HEK293 (cell line): ENCODE measurements at regions not wholly inside any gene's neighbourhood (a gene's known extent, or its start where the extent isn't known, plus 50 kb on each side); places are given as distances from the start of the nearest gene placed in this dataset.
A peak's percentile ranks its signal among the peaks of the same experiment; 100 is the strongest.

Experiments used
- CTCF ChIA-PET: fragments of 350-600 bp; formaldehyde crosslinking; extraction: SDS; loops from one replicate; lab custom pipeline; 2021; ENCODE audit warnings: antibody characterized with exemption; lab: Yijun Ruan, JAX
- POLR2A ChIA-PET: fragments of 300-600 bp; formaldehyde crosslinking; extraction: SDS; loops from one replicate; lab custom pipeline; 2020; ENCODE audit warnings: antibody characterized with exemption, inconsistent platforms; lab: Yijun Ruan, JAX
- H3K27ac ChIP-seq: fragments of 200-500 bp; sonication (Bioruptor generic); 2 replicates; pipeline ENCODE4 v1.5.1; 2014; ENCODE audit warnings: low read depth, low read length, control low read depth, inconsistent platforms; ENCODE audit errors: extremely low read depth
- H3K36me3 ChIP-seq, 2 experiments: fragments of 200-500 bp in 1 of 2; sonication (Bioruptor generic) in 1 of 2; 1 replicate in 1 of 2; 2 replicates in 1 of 2; pipeline ENCODE4 v1.5.1; 2014 to 2017; ENCODE audit warnings: inconsistent platforms in 2 of 2, low read length in 2 of 2; ENCODE audit not compliant: control insufficient read depth in 2 of 2, insufficient read depth in 1 of 2
- H3K4me1 ChIP-seq: fragments of 200-500 bp; sonication (Bioruptor generic); 2 replicates; pipeline ENCODE4 v1.5.1; 2014; ENCODE audit warnings: mild to moderate bottlenecking, low read length, inconsistent platforms; ENCODE audit not compliant: control insufficient read depth, insufficient read depth
- H3K4me3 ChIP-seq: 2 replicates; pipeline ENCODE4 v1.5.1; 2011; ENCODE audit warnings: low read depth, mild to moderate bottlenecking, control low read depth, low read length, moderate library complexity
- H3K9me3 ChIP-seq: fragments of 200-500 bp; sonication (Bioruptor generic); 2 replicates; pipeline ENCODE4 v1.5.1; 2014; ENCODE audit warnings: low read depth, low read length, inconsistent platforms; ENCODE audit not compliant: control insufficient read depth, insufficient read depth
- EGR2 ChIP-seq: fragments of 450-650 bp; formaldehyde crosslinking; IDR thresholded peaks from 2 replicates; pipeline ENCODE4 v1.5.1; 2016; ENCODE audit warnings: low read depth, missing biosample characterization, missing genetic modification characterization
- GFI1B ChIP-seq: fragments of 450-650 bp; formaldehyde crosslinking; IDR thresholded peaks from 2 replicates; pipeline ENCODE4 v1.5.1; 2016; ENCODE audit warnings: missing biosample characterization, missing genetic modification characterization
- INSM2 ChIP-seq: fragments of 450-650 bp; formaldehyde crosslinking; IDR thresholded peaks from 2 replicates; pipeline ENCODE4 v1.5.1; 2016; ENCODE audit warnings: missing biosample characterization, missing genetic modification characterization
- KLF1 ChIP-seq: fragments of 450-650 bp; formaldehyde crosslinking; IDR thresholded peaks from 2 replicates; pipeline ENCODE4 v1.5.1; 2016; ENCODE audit warnings: missing biosample characterization, missing genetic modification characterization
- MEIS1 ChIP-seq: sonication (generic); formaldehyde crosslinking; IDR thresholded peaks from 2 replicates; pipeline ENCODE4 v1.8.1; 2022; ENCODE audit warnings: missing genetic modification reagents, mild to moderate bottlenecking, borderline replicate concordance
- SCRT2 ChIP-seq: fragments of 450-650 bp; formaldehyde crosslinking; IDR thresholded peaks from 2 replicates; pipeline ENCODE4 v1.5.1; 2016; ENCODE audit warnings: missing biosample characterization, missing genetic modification characterization
- ZBTB11 ChIP-seq: fragments of 450-650 bp; formaldehyde crosslinking; conservative IDR thresholded peaks from 2 replicates; pipeline ENCODE4 v1.5.1; 2016; ENCODE audit warnings: low read depth, missing biosample characterization, missing genetic modification characterization
- ZNF184 ChIP-seq: fragments of 450-650 bp; IDR thresholded peaks from 2 replicates; pipeline ENCODE4 v1.5.1; 2018; ENCODE audit warnings: missing biosample characterization, mild to moderate bottlenecking, missing genetic modification characterization
- ZNF202 ChIP-seq: fragments of 450-650 bp; formaldehyde crosslinking; IDR thresholded peaks from 2 replicates; pipeline ENCODE4 v1.5.1; 2016; ENCODE audit warnings: missing biosample characterization, missing genetic modification characterization, borderline replicate concordance
- ZNF23 ChIP-seq: fragments of 450-650 bp; formaldehyde crosslinking; IDR thresholded peaks from 2 replicates; pipeline ENCODE4 v1.5.1; 2016; ENCODE audit warnings: missing biosample characterization, missing genetic modification characterization, borderline replicate concordance
- ZNF239 ChIP-seq: fragments of 450-650 bp; formaldehyde crosslinking; IDR thresholded peaks from 2 replicates; pipeline ENCODE4 v1.5.1; 2016; ENCODE audit warnings: missing biosample characterization, missing genetic modification characterization
- ZNF266 ChIP-seq: fragments of 450-650 bp; formaldehyde crosslinking; IDR thresholded peaks from 2 replicates; pipeline ENCODE4 v1.5.1; 2016; ENCODE audit warnings: missing biosample characterization, missing genetic modification characterization, low read depth
- ZNF324 ChIP-seq: fragments of 450-650 bp; formaldehyde crosslinking; IDR thresholded peaks from 2 replicates; pipeline ENCODE4 v1.5.1; 2016; ENCODE audit warnings: missing biosample characterization, missing genetic modification characterization
- ZNF398 ChIP-seq: fragments of 450-650 bp; formaldehyde crosslinking; IDR thresholded peaks from 2 replicates; pipeline ENCODE4 v1.5.1; 2017; ENCODE audit warnings: missing biosample characterization, missing genetic modification characterization
- ZNF423 ChIP-seq: fragments of 450-650 bp; formaldehyde crosslinking; IDR thresholded peaks from 2 replicates; pipeline ENCODE4 v1.5.1; 2016; ENCODE audit warnings: missing biosample characterization, missing genetic modification characterization
- ZNF510 ChIP-seq: fragments of 450-650 bp; formaldehyde crosslinking; IDR thresholded peaks from 2 replicates; pipeline ENCODE4 v1.5.1; 2018; ENCODE audit warnings: mild to moderate bottlenecking, missing genetic modification characterization, missing biosample characterization; ENCODE audit not compliant: insufficient replicate concordance
- ZNF629 ChIP-seq: fragments of 450-650 bp; formaldehyde crosslinking; IDR thresholded peaks from 2 replicates; pipeline ENCODE4 v1.5.1; 2017; ENCODE audit warnings: missing biosample characterization, missing genetic modification characterization
- TF ChIP-seq, protein P1 (sequence below): fragments of 450-650 bp; formaldehyde crosslinking; IDR thresholded peaks from 2 replicates; pipeline ENCODE4 v1.5.1; 2016; ENCODE audit warnings: missing biosample characterization, missing genetic modification characterization
- TF ChIP-seq, protein P2 (sequence below): fragments of 450-650 bp; formaldehyde crosslinking; optimal IDR thresholded peaks from 2 replicates; pipeline ENCODE3; 2016; ENCODE audit warnings: missing biosample characterization, mild to moderate bottlenecking, missing genetic modification characterization
- TF ChIP-seq, protein P3 (sequence below): IDR thresholded peaks from 2 replicates; pipeline ENCODE4 v1.6.1; 2011; ENCODE audit warnings: mild to moderate bottlenecking, low read depth, low read length, borderline replicate concordance

DNA sequence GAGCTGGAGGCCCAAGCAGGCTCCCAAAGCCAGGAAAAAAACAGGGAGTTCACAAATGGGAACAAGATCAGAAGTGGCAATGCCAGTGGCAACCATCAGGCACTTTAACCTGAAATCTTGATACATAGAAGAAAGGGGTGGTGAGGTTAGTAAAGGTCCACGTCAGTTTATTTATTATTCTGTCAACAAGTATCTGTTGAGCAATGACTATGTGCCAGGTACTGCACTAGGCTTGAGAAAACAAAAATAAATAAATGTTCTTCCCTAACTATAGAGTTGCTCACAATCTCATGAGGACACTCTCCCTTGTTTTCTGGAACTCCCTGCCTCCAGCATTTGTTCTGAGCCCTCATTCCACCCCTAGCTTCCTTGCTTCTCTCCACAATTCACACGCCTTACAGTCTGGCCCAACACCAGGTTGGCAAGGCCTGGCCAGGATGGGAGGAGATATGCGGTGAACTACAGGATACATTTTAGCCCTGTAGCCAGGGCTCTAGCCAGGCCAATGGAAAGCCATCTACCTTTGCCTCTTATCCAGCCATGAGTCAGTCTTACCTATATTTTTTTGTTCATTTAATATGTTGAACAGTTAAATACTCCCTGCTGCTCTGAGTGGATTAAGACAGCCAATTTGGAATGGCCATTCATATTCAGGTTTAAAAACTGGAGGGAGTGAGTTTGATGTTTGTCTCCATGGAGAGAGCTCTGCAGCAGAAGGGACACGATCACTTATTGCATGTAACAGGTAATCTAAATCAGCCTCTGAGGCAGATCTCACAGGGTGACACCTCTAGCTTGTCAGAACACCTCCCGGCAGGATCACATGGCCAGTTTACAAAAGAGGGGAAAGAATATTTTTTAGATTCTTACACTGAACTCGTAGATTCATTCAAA, 161.9 kb upstream of the ATP11B start:
- CTCF ChIA-PET = interaction anchor here (0.6 kb wide), 1 partner anchor 89 kb away, joined by 3 read pairs; no protein-coding TSS in a partner anchor
- Histone ChIP-seq H3K4me1 (no peaks in the 10 kb centered on the region), H3K36me3 (no peaks in the 10 kb centered on the region), H3K9me3 (no peaks in the 10 kb centered on the region)
- POLR2A ChIA-PET = no interaction called here
- TF ChIP-seq ZNF629 (tag by site-specific recombination) = no peak
- no peak for TF ChIP-seq ZNF324
- TF ChIP-seq SCRT2 (tag by site-specific recombination) = peak; percentile 35; the same call in 1 of the 2 replicates
- no peak for TF ChIP-seq MEIS1 (CRISPR knock-in tag)
- TF ChIP-seq, protein P1, sequence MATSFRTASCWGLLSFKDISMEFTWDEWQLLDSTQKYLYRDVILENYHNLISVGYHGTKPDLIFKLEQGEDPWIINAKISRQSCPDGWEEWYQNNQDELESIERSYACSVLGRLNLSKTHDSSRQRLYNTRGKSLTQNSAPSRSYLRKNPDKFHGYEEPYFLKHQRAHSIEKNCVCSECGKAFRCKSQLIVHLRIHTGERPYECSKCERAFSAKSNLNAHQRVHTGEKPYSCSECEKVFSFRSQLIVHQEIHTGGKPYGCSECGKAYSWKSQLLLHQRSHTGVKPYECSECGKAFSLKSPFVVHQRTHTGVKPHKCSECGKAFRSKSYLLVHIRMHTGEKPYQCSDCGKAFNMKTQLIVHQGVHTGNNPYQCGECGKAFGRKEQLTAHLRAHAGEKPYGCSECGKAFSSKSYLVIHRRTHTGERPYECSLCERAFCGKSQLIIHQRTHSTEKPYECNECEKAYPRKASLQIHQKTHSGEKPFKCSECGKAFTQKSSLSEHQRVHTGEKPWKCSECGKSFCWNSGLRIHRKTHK (tag by site-specific recombination) = no peak
- TF ChIP-seq, all 188 proteins: peak for 1
- Histone ChIP-seq H3K4me3 (no peak overlapping the region), H3K27ac (no peak overlapping the region)

DNA sequence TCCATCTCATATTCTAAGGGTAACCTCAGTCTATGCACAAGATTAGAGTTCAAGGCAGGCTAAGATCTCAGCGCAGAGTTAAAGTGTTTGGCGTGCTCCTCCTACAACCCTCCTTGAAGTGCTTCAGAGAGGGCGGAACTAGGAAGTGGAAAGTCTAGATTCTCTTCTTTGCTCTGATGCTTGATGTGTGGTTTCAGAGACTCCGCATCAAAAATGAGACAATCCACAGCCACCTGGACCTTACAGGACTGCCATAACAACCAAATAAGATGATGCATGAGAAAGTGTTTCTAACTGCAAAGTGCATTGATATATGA, 161.3 kb upstream of the ATP11B start:
- no peak overlapping the region for H3K4me3 ChIP-seq

More for the DNA sequence above, 161.3 kb upstream of the ATP11B start:
- TF ChIP-seq INSM2 (tag by site-specific recombination) = no peak
- TF ChIP-seq ZNF202 (tag by site-specific recombination) = no peak
- TF ChIP-seq, protein P2, sequence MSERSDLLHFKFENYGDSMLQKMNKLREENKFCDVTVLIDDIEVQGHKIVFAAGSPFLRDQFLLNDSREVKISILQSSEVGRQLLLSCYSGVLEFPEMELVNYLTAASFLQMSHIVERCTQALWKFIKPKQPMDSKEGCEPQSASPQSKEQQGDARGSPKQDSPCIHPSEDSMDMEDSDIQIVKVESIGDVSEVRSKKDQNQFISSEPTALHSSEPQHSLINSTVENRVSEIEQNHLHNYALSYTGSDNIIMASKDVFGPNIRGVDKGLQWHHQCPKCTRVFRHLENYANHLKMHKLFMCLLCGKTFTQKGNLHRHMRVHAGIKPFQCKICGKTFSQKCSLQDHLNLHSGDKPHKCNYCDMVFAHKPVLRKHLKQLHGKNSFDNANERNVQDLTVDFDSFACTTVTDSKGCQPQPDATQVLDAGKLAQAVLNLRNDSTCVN (tag by site-specific recombination) = no peak
- TF ChIP-seq KLF1 (tag by site-specific recombination) = no peak
- TF ChIP-seq ZBTB11 (tag by site-specific recombination) = no peak
- TF ChIP-seq, protein P3, sequence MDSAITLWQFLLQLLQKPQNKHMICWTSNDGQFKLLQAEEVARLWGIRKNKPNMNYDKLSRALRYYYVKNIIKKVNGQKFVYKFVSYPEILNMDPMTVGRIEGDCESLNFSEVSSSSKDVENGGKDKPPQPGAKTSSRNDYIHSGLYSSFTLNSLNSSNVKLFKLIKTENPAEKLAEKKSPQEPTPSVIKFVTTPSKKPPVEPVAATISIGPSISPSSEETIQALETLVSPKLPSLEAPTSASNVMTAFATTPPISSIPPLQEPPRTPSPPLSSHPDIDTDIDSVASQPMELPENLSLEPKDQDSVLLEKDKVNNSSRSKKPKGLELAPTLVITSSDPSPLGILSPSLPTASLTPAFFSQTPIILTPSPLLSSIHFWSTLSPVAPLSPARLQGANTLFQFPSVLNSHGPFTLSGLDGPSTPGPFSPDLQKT = no peak
- no peak for TF ChIP-seq ZNF184
- TF ChIP-seq ZNF423 (tag by site-specific recombination) = no peak
- no peak for TF ChIP-seq GFI1B
- no peak for TF ChIP-seq EGR2 (tag by site-specific recombination)
- no peak for TF ChIP-seq ZNF23 (tag by site-specific recombination)
- no peak for TF ChIP-seq ZNF398 (tag by site-specific recombination)
- no peak for TF ChIP-seq ZNF510 (tag by site-specific recombination)
- TF ChIP-seq ZNF239 (tag by site-specific recombination) = no peak
- TF ChIP-seq ZNF266 (tag by site-specific recombination) = no peak
- H3K9me3 ChIP-seq = no peaks in the 10 kb centered on the region
- ChIA-PET CTCF (interaction anchor here (0.6 to 1.3 kb wide), 2 partner anchors 10 to 88 kb away, joined by 3 read pairs; no protein-coding TSS in a partner anchor), POLR2A (no interaction called here)
- no peaks in the 10 kb centered on the region for H3K36me3 ChIP-seq
- no peaks in the 10 kb centered on the region for H3K4me1 ChIP-seq
- no peak overlapping the region for H3K27ac ChIP-seq
